HS-5 (cell line): ENCODE measurements at regions not wholly inside any gene's neighbourhood (a gene's known extent, or its start where the extent isn't known, plus 50 kb on each side); places are given as distances from the start of the nearest gene placed in this dataset.
A peak's percentile ranks its signal among the peaks of the same experiment; 100 is the strongest.

Source experiments
- DNase-seq: peaks from one replicate; pipeline ENCODE4 v3.0.0-alpha.2; 2012; ENCODE audit warnings: low read depth

GRCh38 chr6:44560458-44561059 is 173.1 kb downstream of the CDC5L start:
- no peak for DNase-seq

GRCh38 chr6:44561060-44561623 is 173.6 kb downstream of the CDC5L start:
- DNase-seq = no peak

GRCh38 chr6:44561832-44562665 is 174.5 kb downstream of the CDC5L start:
- DNase-seq = no peak

- no peak for DNase-seq
Observed at GRCh38 chr6:44563397-44563796, 175.9 kb downstream of the CDC5L start.

GRCh38 chr6:44564906-44565524 is 177.5 kb downstream of the CDC5L start:
- no peak for DNase-seq

- no peak for DNase-seq
Observed at GRCh38 chr6:44567406-44567805, 179.9 kb downstream of the CDC5L start.

GRCh38 chr6:44569131-44569530 is 181.6 kb downstream of the CDC5L start:
- no peak for DNase-seq

- DNase-seq = no peak
Observed at GRCh38 chr6:44569931-44570385, 182.5 kb downstream of the CDC5L start.

DNA sequence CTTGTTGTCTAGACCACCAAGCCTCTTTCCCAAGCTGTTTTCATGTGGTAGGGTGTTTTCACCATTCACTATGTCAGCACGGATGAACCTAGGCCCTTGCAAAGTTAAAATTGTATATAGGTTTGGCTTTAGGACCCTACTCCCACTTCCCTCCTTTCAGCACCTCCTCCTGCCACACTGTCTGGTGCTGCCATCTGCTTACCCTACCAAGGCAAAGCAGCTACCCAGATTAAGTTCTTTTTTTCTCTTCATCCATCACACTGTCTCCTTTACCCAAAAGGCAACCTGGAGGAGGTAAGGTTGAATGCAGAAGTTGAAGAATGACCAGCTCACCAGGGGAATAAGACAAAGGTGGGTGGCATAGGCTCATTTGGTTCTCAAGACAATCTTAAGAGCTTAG is 184.0 kb downstream of the CDC5L start:
- no peak for DNase-seq

GRCh38 chr6:44572346-44572745 is 184.8 kb downstream of the CDC5L start:
- DNase-seq = no peak

- DNase-seq = no peak
Observed at GRCh38 chr6:44575644-44576043, 188.1 kb downstream of the CDC5L start.

GRCh38 chr6:44576132-44576631 is 188.7 kb downstream of the CDC5L start:
- DNase-seq = no peak

GRCh38 chr6:44580901-44581300 is 193.4 kb downstream of the CDC5L start:
- peak; percentile 38 for DNase-seq

GRCh38 chr6:44582930-44583329 is 195.4 kb downstream of the CDC5L start:
- DNase-seq = no peak

GRCh38 chr6:44590471-44590870 is 203.0 kb downstream of the CDC5L start:
- DNase-seq = no peak

DNA sequence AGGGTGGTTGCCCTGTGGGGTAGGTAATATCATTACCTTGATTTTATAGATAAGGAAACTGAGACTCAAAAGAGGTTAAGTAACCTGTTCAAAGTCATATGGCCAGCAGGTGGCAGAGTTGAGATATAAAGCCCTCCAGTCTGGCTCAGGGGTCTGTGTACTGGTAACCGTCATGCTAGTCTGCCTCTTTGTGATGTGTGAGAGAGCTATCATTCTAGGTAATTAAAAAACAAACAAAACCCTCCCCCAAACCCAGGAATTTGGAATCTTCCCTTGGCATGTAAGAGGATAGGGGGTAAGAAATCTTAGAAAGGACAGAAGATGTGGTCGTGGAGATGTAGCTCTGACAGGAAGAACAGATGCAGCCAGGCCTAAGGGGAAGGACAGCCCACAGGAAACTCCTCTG is 206.0 kb downstream of the CDC5L start:
- peak; percentile 30 for DNase-seq

- no peak for DNase-seq
Observed at GRCh38 chr6:44594481-44594880, 207.0 kb downstream of the CDC5L start.

GRCh38 chr6:44598679-44599078 is 211.2 kb downstream of the CDC5L start:
- no peak for DNase-seq

GRCh38 chr6:44599672-44600071 is 212.2 kb downstream of the CDC5L start:
- DNase-seq = no peak

- DNase-seq = no peak
Observed at GRCh38 chr6:44603044-44603686, 215.7 kb downstream of the CDC5L start.

DNA sequence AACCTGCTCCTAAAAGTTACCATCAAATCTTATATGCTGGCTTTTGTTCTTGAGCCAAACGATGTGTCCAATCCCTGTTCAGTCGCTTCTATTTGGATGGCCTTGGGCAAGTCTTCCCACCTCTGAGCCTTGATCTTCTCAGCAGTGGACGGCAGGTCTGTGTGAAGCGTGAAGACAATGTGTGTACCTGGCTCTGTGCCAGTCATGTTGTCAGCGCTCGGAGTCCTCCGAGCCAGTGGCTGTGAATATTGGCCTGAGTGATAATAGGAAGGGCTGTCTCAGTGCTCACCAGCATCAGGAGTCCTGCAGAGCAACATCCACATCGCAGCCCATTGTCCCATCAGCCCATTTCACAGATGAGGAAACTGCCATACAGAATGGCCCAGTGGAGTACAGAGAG is 219.0 kb downstream of the CDC5L start:
- DNase-seq = no peak

GRCh38 chr6:44606976-44607375 is 219.5 kb downstream of the CDC5L start:
- DNase-seq = no peak
